ENCODE measurements at regions not wholly inside any gene's neighbourhood (a gene's known extent, or its start where the extent isn't known, plus 50 kb on each side); places are given as distances from the start of the nearest gene placed in this dataset.

DNA sequence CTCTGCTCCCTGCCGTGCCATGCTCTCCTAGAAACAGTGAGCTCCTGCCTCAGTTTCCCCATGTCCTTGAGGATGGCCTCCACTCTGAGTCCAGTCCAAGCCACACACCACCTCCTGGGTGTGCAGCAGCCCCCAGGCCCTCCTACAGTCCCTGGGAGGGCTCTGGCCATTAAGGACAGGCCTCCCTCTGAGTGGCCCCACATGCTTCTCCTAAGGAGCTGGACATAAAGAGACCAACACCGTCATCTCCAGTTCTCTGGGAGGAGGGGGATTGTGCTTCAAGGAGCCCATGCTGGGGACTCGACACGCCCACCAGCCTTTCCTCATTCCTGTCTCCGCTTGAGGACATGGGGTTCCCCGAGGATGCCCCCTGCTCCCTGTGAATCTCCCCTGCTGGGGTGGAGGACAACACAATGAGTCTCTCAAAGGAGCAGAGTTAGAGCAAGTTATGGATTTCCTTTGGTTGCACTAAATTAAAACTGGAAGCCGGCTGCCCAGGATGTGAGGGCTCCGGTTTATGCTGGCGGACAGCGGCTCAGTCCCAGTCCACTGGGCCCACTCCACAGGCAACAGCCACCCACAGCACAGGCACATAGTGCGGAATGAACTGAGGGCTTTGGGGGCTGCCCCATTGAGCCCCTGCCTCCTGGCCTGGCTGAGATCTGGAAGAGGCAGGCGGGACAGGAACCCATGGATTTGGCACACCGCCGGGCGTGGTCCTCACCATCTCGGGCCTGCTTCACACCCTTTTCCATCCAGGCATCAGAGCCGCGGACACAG is 165.6 kb upstream of the IQSEC1 start:
- TF ChIP-seq CTCF (conservative IDR thresholded peaks at IDR 0.05) (no peak), EZH2 (IDR thresholded peaks at IDR 0.05; ENCODE audit: low read depth) (no peak)
